HL-60 (cell line): ENCODE measurements at regions not wholly inside any gene's neighbourhood (a gene's known extent, or its start where the extent isn't known, plus 50 kb on each side); places are given as distances from the start of the nearest gene placed in this dataset.

ENCODE experiments used
- DNase-seq, 2 experiments: peaks; one replicate each; pipeline ENCODE4 v3.0.0-alpha.2; 2010 to 2020; ENCODE audit warnings: low read depth in 1 of 2, low spot score in 1 of 2
- H3K27ac ChIP-seq: fragments of 250-450 bp; sonication (Bioruptor Pico); replicated peaks from 2 replicates; pipeline ENCODE4 v1.5.1; 2020; ENCODE audit warnings: mild to moderate bottlenecking, moderate library complexity
- H3K27me3 ChIP-seq: fragments of 250-450 bp; sonication (Bioruptor Pico); 2 replicates; pipeline ENCODE4 v1.5.1; 2021; ENCODE audit warnings: mild to moderate bottlenecking, moderate library complexity; ENCODE audit not compliant: insufficient read depth, poor library complexity, severe bottlenecking
- H3K4me3 ChIP-seq: replicated peaks from 2 replicates; pipeline ENCODE4 v1.5.1; 2011; ENCODE audit warnings: mild to moderate bottlenecking, control low read depth, low read length; ENCODE audit not compliant: insufficient read depth
- GABPA ChIP-seq: IDR thresholded peaks from 2 replicates; pipeline ENCODE4 v1.6.1; 2012; ENCODE audit warnings: low read depth
- POLR2AphosphoS5 ChIP-seq: IDR thresholded peaks from 2 replicates; pipeline ENCODE4 v1.6.1; 2012; ENCODE audit warnings: low read depth
- REST ChIP-seq: IDR thresholded peaks from 2 replicates; pipeline ENCODE4 v1.6.1; 2012; ENCODE audit warnings: low read depth; ENCODE audit not compliant: insufficient replicate concordance
- SPI1 ChIP-seq: IDR thresholded peaks from 2 replicates; pipeline ENCODE4 v1.6.1; 2012; ENCODE audit warnings: low read depth, mild to moderate bottlenecking, borderline replicate concordance
- TF ChIP-seq, protein P1 (sequence below): IDR thresholded peaks from one replicate; pipeline ENCODE4 v1.5.1; 2011; ENCODE audit warnings: low read length, control low read depth, inconsistent platforms; ENCODE audit not compliant: insufficient read depth

DNA sequence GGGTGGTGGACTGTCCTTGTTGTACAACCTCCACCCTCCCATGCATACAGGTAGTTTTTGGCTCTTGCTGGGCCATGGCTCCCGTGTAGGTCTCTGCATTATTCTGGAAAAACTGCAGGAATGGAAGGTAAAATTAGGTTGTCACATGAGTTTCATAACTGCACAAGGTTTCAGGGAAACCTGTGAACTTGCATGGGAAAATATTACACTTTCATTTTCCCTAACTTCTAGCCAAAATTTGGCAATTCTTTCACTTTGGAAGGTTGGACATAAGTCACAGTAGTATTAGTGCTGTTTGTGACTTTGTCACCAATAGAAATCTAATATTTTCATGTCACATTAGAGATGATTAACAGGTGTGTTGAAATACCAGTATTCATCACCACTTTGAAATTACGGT, 118.1 kb upstream of the MGAT5 start:
- DNase-seq: no peak
- Histone ChIP-seq H3K27me3 (no peaks in the 10 kb centered on the region), H3K4me3 (no peak overlapping the region), H3K27ac (no peak overlapping the region)
- TF ChIP-seq GABPA (no peak), SPI1 (no peak), POLR2AphosphoS5 (no peak)
- TF ChIP-seq, protein P1, sequence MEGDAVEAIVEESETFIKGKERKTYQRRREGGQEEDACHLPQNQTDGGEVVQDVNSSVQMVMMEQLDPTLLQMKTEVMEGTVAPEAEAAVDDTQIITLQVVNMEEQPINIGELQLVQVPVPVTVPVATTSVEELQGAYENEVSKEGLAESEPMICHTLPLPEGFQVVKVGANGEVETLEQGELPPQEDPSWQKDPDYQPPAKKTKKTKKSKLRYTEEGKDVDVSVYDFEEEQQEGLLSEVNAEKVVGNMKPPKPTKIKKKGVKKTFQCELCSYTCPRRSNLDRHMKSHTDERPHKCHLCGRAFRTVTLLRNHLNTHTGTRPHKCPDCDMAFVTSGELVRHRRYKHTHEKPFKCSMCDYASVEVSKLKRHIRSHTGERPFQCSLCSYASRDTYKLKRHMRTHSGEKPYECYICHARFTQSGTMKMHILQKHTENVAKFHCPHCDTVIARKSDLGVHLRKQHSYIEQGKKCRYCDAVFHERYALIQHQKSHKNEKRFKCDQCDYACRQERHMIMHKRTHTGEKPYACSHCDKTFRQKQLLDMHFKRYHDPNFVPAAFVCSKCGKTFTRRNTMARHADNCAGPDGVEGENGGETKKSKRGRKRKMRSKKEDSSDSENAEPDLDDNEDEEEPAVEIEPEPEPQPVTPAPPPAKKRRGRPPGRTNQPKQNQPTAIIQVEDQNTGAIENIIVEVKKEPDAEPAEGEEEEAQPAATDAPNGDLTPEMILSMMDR: no peak

GRCh38 chr2:134136731-134137130, 117.1 kb upstream of the MGAT5 start:
- Histone ChIP-seq H3K27me3 (no peaks in the 10 kb centered on the region), H3K4me3 (no peak overlapping the region), H3K27ac (peak overlapping the region; percentile 28; the same call in 1 of the 2 replicates)
- DNase-seq: no peak
- TF ChIP-seq POLR2AphosphoS5 (no peak), SPI1 (no peak), REST (no peak), GABPA (no peak)
- TF ChIP-seq, protein P1: no peak

DNA sequence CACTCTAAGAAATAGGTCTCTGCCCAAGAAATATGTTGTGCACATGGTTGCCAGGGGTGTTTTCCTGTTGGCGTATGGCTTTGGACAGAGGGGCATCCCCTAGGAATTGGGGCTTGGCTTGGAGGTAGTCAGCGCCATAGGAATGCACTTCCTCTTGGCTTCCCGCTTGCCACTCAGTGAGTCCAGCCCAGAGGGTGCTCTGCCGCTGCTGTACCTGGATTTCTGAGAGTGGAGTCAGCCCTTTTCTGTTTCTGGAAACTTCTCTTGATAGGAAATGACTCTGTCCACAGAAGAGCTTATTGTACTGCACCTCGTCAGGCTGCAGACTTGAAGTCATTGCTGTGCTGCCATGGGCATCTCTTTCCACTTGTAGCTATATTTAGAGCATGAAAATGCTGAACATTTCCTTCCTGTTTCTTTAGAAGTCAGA, 116.7 kb upstream of the MGAT5 start:
- no peak overlapping the region for H3K4me3 ChIP-seq
- H3K27me3 ChIP-seq: no peaks in the 10 kb centered on the region
- DNase-seq: peak in 1 of 2 experiments; percentile 46
- TF ChIP-seq SPI1: peak; percentile 74
- TF ChIP-seq POLR2AphosphoS5: no peak
- peak overlapping the region; percentile 28; the same call in 1 of the 2 replicates for H3K27ac ChIP-seq

DNA sequence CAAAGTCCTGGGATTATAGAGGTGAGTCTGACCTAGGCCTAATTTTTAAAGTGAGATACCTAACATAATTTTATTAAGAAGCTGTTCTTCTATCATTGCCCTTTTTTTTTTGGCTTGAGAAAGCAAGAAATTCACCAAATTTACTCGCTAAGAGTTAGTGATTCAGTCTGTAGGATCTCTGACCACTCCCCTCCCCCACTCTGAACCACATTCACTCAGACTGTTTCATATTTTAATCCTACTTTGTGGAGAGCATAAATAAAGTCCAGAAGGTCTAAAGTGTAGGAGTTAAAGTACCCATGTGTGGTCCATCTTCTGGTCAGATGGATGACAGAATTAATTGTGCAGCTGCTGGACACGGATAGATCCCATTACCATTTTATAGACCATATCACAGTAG, 115.8 kb upstream of the MGAT5 start:
- Histone ChIP-seq H3K27ac (no peak overlapping the region), H3K4me3 (no peak overlapping the region), H3K27me3 (no peaks in the 10 kb centered on the region)
- TF ChIP-seq POLR2AphosphoS5 (no peak), SPI1 (no peak), GABPA (no peak)
- no peak for DNase-seq

DNA sequence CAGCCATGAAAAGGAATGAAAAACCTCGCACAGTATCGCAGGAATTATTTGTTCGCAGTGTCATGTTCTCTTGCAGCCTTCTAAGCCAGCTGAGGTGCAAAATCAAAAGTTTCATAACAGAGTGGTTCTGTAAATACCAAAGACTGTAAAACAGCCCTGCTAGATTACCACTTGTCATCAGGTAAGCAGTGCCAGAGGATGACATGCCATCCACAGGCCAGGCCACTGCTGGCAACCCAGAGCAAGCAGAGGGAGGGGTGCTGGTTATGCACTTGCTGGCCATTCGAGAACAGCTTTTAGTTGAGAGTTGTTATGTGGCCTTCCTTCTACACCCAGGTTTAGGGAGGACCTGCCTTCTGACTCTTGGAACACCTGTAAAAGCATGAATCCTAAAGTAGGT, 114.3 kb upstream of the MGAT5 start:
- DNase-seq: no peak
- no peak overlapping the region for H3K27ac ChIP-seq

More for the DNA sequence above, 114.3 kb upstream of the MGAT5 start:
- TF ChIP-seq GABPA: no peak
- TF ChIP-seq, protein P1: no peak
- TF ChIP-seq REST: no peak
- TF ChIP-seq SPI1: no peak
- no peak for TF ChIP-seq POLR2AphosphoS5
- H3K4me3 ChIP-seq: no peak overlapping the region
- H3K27me3 ChIP-seq: no peaks in the 10 kb centered on the region
